OCI-LY1 (cell line): ENCODE measurements at regions not wholly inside any gene's neighbourhood (a gene's known extent, or its start where the extent isn't known, plus 50 kb on each side); places are given as distances from the start of the nearest gene placed in this dataset.

Experiments used
- H2AFZ ChIP-seq: fragments of 200-600 bp; sonication (generic), shearing (Covaris generic); 2 replicates; pipeline ENCODE4 v1.6.0; 2014; ENCODE audit warnings: antibody characterized with exemption, mild to moderate bottlenecking, low read length
- H3F3A ChIP-seq: fragments of 200-600 bp; sonication (generic), shearing (Covaris generic); 2 replicates; pipeline ENCODE4 v1.6.0; 2014; ENCODE audit warnings: mild to moderate bottlenecking, antibody characterized with exemption, low read length, moderate library complexity; ENCODE audit not compliant: insufficient read depth
- H3K27ac ChIP-seq: fragments of 200-600 bp; sonication (generic); 2 replicates; pipeline ENCODE4 v1.5.1; 2014; ENCODE audit warnings: low read length, mixed run types, mild to moderate bottlenecking, low read depth; ENCODE audit not compliant: poor library complexity, severe bottlenecking
- H3K27me3 ChIP-seq: fragments of 200-600 bp; sonication (generic); 2 replicates; pipeline ENCODE4 v1.6.0; 2014; ENCODE audit warnings: antibody characterized with exemption, mild to moderate bottlenecking, low read length, moderate library complexity; ENCODE audit not compliant: insufficient read depth
- H3K36me3 ChIP-seq: fragments of 200-600 bp; sonication (generic); 2 replicates; pipeline ENCODE4 v1.6.1; 2014; ENCODE audit warnings: mild to moderate bottlenecking, antibody characterized with exemption, low read length, moderate library complexity, mixed read lengths; ENCODE audit not compliant: insufficient read depth
- H3K4me1 ChIP-seq: fragments of 200-600 bp; sonication (generic); 2 replicates; pipeline ENCODE4 v1.5.1; 2014; ENCODE audit warnings: mild to moderate bottlenecking, low read length, moderate library complexity; ENCODE audit not compliant: insufficient read depth, severe bottlenecking
- H3K4me2 ChIP-seq: fragments of 200-600 bp; sonication (generic), shearing (Covaris generic); 2 replicates; pipeline ENCODE4 v1.6.1; 2014; ENCODE audit warnings: low read length
- H3K4me3 ChIP-seq: fragments of 200-600 bp; sonication (generic); 2 replicates; pipeline ENCODE4 v1.5.1; 2014; ENCODE audit warnings: low read length, low read depth, mild to moderate bottlenecking, mixed read lengths; ENCODE audit not compliant: poor library complexity, severe bottlenecking
- H3K79me2 ChIP-seq: fragments of 200-600 bp; shearing (Covaris generic); 2 replicates; pipeline ENCODE4 v1.6.1; 2016; ENCODE audit warnings: mixed run types, low read length, mixed read lengths; ENCODE audit not compliant: insufficient read depth
- H3K9ac ChIP-seq: fragments of 200-600 bp; sonication (generic), shearing (Covaris generic); 2 replicates; pipeline ENCODE4 v1.6.1; 2014; ENCODE audit warnings: mild to moderate bottlenecking, low read length, mixed read lengths
- H3K9me2 ChIP-seq: fragments of 200-600 bp; sonication (generic), shearing (Covaris generic); 2 replicates; pipeline ENCODE4 v1.6.1; 2014; ENCODE audit warnings: low read depth, mild to moderate bottlenecking, low read length, mixed read lengths
- H3K9me3 ChIP-seq: fragments of 200-600 bp; shearing (Covaris generic); 2 replicates; pipeline ENCODE4 v1.6.1; 2014; ENCODE audit warnings: low read length, mixed read lengths
- H4K20me1 ChIP-seq: fragments of 200-600 bp; sonication (generic), shearing (Covaris generic); 2 replicates; pipeline ENCODE4 v1.6.0; 2016; ENCODE audit warnings: mild to moderate bottlenecking, low read length; ENCODE audit not compliant: insufficient read depth
- CTCF ChIP-seq: fragments of 200-600 bp; sonication (generic), shearing (Covaris generic); IDR thresholded peaks from 2 replicates; pipeline ENCODE4 v1.5.1; 2017; ENCODE audit warnings: mild to moderate bottlenecking, antibody characterized with exemption, low read length, moderate library complexity, mixed read lengths
- EZH2 ChIP-seq: fragments of 200-600 bp; sonication (generic), shearing (Covaris generic); IDR thresholded peaks from 2 replicates; pipeline ENCODE4 v1.8.0; 2017; ENCODE audit warnings: borderline replicate concordance, mixed run types, mild to moderate bottlenecking, antibody characterized with exemption, low read length, moderate library complexity, mixed read lengths

- no peaks in the 10 kb centered on the region for H3K79me2 ChIP-seq
- H3K4me3 ChIP-seq: no peak overlapping the region
- H3K27ac ChIP-seq: no peak overlapping the region
- no peak overlapping the region for H2AFZ ChIP-seq
- H3K9me3 ChIP-seq: no peaks in the 10 kb centered on the region
- no peaks in the 10 kb centered on the region for H3K4me1 ChIP-seq
- no peaks in the 10 kb centered on the region for H4K20me1 ChIP-seq
- H3F3A ChIP-seq: no peaks in the 10 kb centered on the region
- H3K4me2 ChIP-seq: no peak overlapping the region
- no peak for TF ChIP-seq EZH2
- TF ChIP-seq CTCF: no peak
- H3K9ac ChIP-seq: no peak overlapping the region
- H3K9me2 ChIP-seq: no peaks in the 10 kb centered on the region
- no peaks in the 10 kb centered on the region for H3K27me3 ChIP-seq
- no peaks in the 10 kb centered on the region for H3K36me3 ChIP-seq
Measured at GRCh38 chrX:15191830-15192229, 78.1 kb downstream of the ASB9 start.

GRCh38 chrX:15188039-15188438 is 81.8 kb downstream of the ASB9 start:
- Histone ChIP-seq H3F3A (no peaks in the 10 kb centered on the region), H3K4me1 (no peaks in the 10 kb centered on the region), H3K4me2 (no peak overlapping the region), H3K27ac (no peak overlapping the region), H3K36me3 (no peaks in the 10 kb centered on the region), H3K9me3 (no peaks in the 10 kb centered on the region), H4K20me1 (no peaks in the 10 kb centered on the region), H3K79me2 (no peaks in the 10 kb centered on the region), H3K9ac (no peak overlapping the region), H3K4me3 (no peak overlapping the region), H3K9me2 (no peaks in the 10 kb centered on the region), H2AFZ (no peak overlapping the region), H3K27me3 (no peaks in the 10 kb centered on the region)
- no peak for TF ChIP-seq EZH2
- no peak for TF ChIP-seq CTCF

- H3K79me2 ChIP-seq: no peaks in the 10 kb centered on the region
- no peaks in the 10 kb centered on the region for H3K27me3 ChIP-seq
- no peaks in the 10 kb centered on the region for H3K9me3 ChIP-seq
- H3K36me3 ChIP-seq: no peaks in the 10 kb centered on the region
- no peak overlapping the region for H3K4me2 ChIP-seq
- H3K9ac ChIP-seq: no peak overlapping the region
- TF ChIP-seq EZH2: no peak
- no peak for TF ChIP-seq CTCF
- H3K4me1 ChIP-seq: no peaks in the 10 kb centered on the region
- no peak overlapping the region for H2AFZ ChIP-seq
- no peaks in the 10 kb centered on the region for H3K9me2 ChIP-seq
- no peaks in the 10 kb centered on the region for H4K20me1 ChIP-seq
- no peak overlapping the region for H3K4me3 ChIP-seq
- H3K27ac ChIP-seq: no peak overlapping the region
- no peaks in the 10 kb centered on the region for H3F3A ChIP-seq
Measured at GRCh38 chrX:15177316-15177715, 92.6 kb downstream of the ASB9 start.
